ENCODE measurements at regions not wholly inside any gene's neighbourhood (a gene's known extent, or its start where the extent isn't known, plus 50 kb on each side); places are given as distances from the start of the nearest gene placed in this dataset.

DNA sequence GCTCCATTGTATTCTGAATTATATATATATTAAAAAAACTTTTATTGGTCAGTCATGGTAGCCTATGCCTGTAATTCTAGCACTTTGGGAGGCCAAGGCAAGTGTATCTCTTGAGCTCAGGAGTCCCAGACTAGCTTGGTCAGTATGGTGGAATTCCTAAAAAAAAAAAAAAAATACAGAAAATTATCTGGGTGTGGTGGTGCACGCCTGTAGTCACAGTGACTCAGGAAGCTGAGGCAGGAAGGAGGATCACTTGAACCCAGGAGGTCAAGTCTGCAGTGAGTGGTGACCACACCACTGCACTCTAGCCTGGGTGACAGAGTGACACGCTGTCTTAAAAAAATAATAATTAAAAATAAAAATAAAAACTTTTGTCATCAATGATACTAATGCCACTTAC lies 133.2 kb downstream of the FAT3 start:
- TF ChIP-seq CTCF (IDR thresholded peaks at IDR 0.05) (no peak), POLR2A (IDR thresholded peaks at IDR 0.05) (no peak)

Data from body of pancreas (tissue), 4 donors.